ENCODE measurements at regions not wholly inside any gene's neighbourhood (a gene's known extent, or its start where the extent isn't known, plus 50 kb on each side); places are given as distances from the start of the nearest gene placed in this dataset.

DNA sequence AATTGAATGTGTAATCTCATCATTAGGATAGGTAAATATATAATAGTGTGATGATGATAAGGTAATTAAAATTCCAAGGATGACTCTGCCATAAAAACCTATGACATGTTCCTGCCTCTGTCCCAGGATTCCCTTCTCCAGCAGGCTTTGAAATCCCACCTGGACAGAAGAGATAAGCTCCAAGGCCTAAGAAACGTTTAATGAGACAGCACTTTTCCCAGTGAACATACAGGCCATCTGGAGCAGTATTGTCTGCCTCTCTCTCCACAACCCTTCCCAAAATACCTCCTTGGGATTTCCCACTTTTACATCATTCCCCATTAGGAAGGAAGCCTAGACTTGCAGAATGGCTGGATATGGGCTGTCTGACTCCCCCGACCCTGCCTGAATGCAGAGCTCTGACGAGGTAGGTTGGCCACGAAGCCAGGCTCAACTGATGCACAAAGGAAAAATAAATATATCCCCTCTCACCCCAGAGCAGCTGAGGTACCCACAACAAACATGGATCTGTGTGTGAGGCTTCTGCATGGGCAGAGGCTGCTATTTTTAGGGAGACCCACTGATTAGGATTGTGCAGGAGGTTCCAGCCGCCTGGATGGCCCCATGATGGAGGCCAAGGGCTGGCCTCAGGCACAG is 71.0 kb downstream of the TMPRSS5 start:
- Mint-ChIP-seq H3K4me1 (no peaks in the 10 kb centered on the region), H3K27ac (no peak overlapping the region), H3K9me3 (peaks cover 2% of the 10 kb centered on the region), H3K27me3 (no peaks in the 10 kb centered on the region), H3K36me3 (no peaks in the 10 kb centered on the region), H3K4me3 (no peak overlapping the region)
- no peak for DNase-seq
- CTCF ChIA-PET, result no interaction called here

DNA sequence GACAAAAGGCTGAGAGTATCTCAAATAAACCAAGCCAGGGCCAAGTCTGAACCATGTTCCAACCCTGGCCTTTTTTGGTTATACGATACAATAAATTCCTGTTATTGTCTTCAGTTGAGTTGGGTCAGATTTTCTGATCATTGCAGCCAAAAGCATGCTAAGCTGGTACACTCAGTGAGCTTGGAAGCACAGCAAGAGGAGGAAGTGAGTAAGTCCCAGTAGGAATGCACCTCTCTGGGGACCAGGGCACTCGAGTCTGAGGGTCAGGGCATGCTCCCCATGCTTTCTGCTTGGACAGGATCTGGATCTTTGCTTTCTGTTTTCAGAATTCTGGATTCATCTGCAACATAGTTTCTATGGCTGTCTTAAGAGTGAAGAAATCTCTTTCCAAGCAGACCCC is 73.1 kb downstream of the TMPRSS5 start:
- Mint-ChIP-seq H3K4me1 (no peaks in the 10 kb centered on the region), H3K4me3 (no peak overlapping the region), H3K27ac (no peak overlapping the region), H3K27me3 (no peaks in the 10 kb centered on the region), H3K9me3 (peaks cover 2% of the 10 kb centered on the region), H3K36me3 (no peaks in the 10 kb centered on the region)
- no peak for DNase-seq
- CTCF ChIA-PET, result interaction anchor here (0.7 kb wide), 1 partner anchor 183 kb away, joined by 3 read pairs; no protein-coding TSS in a partner anchor

GRCh38 chr11:113629562-113629961 is 76.5 kb downstream of the TMPRSS5 start:
- H3K9me3 Mint-ChIP-seq, result no peaks in the 10 kb centered on the region
- no peaks in the 10 kb centered on the region for H3K4me1 Mint-ChIP-seq
- no peaks in the 10 kb centered on the region for H3K36me3 Mint-ChIP-seq
- DNase-seq, result no peak
- no peak overlapping the region for H3K27ac Mint-ChIP-seq
- CTCF ChIA-PET, result interaction anchor here (0.6 kb wide), 1 partner anchor 997 kb away, joined by 3 read pairs; no protein-coding TSS in a partner anchor
- no peak overlapping the region for H3K4me3 Mint-ChIP-seq
- H3K27me3 Mint-ChIP-seq, result peaks cover 7% of the 10 kb centered on the region

DNA sequence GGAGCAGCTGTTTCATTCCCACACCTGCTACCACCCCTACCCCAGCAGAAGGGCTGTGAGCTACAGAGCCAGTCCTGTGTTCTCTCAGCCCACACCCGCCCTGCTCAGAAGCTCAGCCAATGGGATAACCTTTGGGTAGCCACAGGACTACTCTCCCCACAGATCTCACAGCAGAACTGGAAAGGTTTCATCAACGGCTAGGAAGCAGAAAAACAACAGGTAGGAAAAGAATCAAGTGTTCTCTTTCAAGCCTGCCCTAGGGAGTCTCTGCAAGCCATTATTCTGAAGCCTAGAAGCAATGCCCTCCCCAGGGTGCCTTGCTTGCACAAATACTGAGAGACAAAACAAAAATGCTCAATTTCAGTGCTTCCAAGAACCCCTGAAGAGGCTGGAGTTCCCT is 77.2 kb downstream of the TMPRSS5 start:
- Mint-ChIP-seq H3K4me1 (no peaks in the 10 kb centered on the region), H3K27me3 (peaks cover 10% of the 10 kb centered on the region), H3K36me3 (no peaks in the 10 kb centered on the region), H3K4me3 (no peak overlapping the region), H3K9me3 (no peaks in the 10 kb centered on the region), H3K27ac (no peak overlapping the region)
- CTCF ChIA-PET, result interaction anchor here (0.7 kb wide), 1 partner anchor 23 kb away, joined by 3 read pairs; no protein-coding TSS in a partner anchor
- DNase-seq, result no peak

GRCh38 chr11:113627946-113628345 is 78.2 kb downstream of the TMPRSS5 start:
- H3K9me3 Mint-ChIP-seq, result no peaks in the 10 kb centered on the region
- no peak overlapping the region for H3K4me3 Mint-ChIP-seq
- H3K4me1 Mint-ChIP-seq, result no peaks in the 10 kb centered on the region
- no peak for DNase-seq
- H3K27ac Mint-ChIP-seq, result no peak overlapping the region
- peaks cover 10% of the 10 kb centered on the region for H3K27me3 Mint-ChIP-seq
- CTCF ChIA-PET, result no interaction called here
- no peaks in the 10 kb centered on the region for H3K36me3 Mint-ChIP-seq

DNA sequence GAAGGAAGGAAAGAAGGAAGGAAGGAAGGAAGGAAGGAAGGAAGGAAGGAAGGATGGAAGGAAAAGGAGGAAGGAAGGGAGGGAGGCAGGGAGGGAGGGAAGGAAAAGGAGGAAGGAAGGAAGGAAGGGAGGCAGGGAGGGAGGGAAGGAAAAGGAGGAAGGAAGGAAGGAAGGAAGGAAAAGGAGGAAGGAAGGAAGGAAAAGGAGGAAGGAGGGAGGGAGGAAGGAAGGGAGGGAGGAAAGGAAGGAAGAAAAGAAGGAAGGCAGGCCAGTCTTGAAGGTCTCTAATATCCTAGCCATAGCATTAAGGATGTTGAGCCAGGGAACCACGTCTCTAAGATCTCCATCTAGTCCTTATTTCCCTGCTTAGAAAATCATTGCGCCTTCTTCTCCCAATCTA is 78.8 kb downstream of the TMPRSS5 start:
- H3K4me3 Mint-ChIP-seq, result no peak overlapping the region
- DNase-seq, result no peak
- no peaks in the 10 kb centered on the region for H3K9me3 Mint-ChIP-seq
- H3K36me3 Mint-ChIP-seq, result no peaks in the 10 kb centered on the region
- CTCF ChIA-PET, result no interaction called here
- H3K27ac Mint-ChIP-seq, result no peak overlapping the region
- H3K4me1 Mint-ChIP-seq, result no peaks in the 10 kb centered on the region
- H3K27me3 Mint-ChIP-seq, result peaks cover 10% of the 10 kb centered on the region

GRCh38 chr11:113626736-113627135 is 79.4 kb downstream of the TMPRSS5 start:
- peaks cover 10% of the 10 kb centered on the region for H3K27me3 Mint-ChIP-seq
- no peak for DNase-seq
- H3K27ac Mint-ChIP-seq, result no peak overlapping the region
- CTCF ChIA-PET, result no interaction called here
- no peaks in the 10 kb centered on the region for H3K9me3 Mint-ChIP-seq
- H3K36me3 Mint-ChIP-seq, result no peaks in the 10 kb centered on the region
- H3K4me1 Mint-ChIP-seq, result no peaks in the 10 kb centered on the region
- H3K4me3 Mint-ChIP-seq, result no peak overlapping the region

DNA sequence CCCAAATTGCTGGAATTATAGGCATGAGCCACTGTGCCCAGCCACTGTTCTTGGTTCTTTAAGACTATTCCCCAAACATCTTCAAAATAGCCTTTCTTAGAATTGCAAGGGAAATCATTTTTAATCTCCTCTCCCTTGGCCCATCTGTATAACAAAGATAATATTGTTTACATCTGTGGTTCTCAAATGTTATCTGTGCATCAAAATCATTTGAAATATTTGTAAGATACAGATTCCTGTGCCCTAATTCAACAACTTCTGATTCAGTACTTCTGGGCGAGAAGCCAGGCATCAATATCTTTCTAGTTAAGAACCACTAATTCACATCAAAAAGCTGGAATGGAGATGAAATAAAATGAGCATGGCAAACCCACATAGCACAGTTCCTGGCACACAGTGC is 83.0 kb downstream of the TMPRSS5 start:
- DNase-seq, result no peak
- Mint-ChIP-seq H3K4me3 (no peak overlapping the region), H3K36me3 (no peaks in the 10 kb centered on the region), H3K27ac (no peak overlapping the region), H3K27me3 (peaks cover 17% of the 10 kb centered on the region), H3K9me3 (no peaks in the 10 kb centered on the region), H3K4me1 (no peaks in the 10 kb centered on the region)
- CTCF ChIA-PET, result no interaction called here

GRCh38 chr11:113618360-113618759 is 87.7 kb downstream of the TMPRSS5 start:
- no peaks in the 10 kb centered on the region for H3K36me3 Mint-ChIP-seq
- CTCF ChIA-PET, result no interaction called here
- no peak for DNase-seq
- H3K27me3 Mint-ChIP-seq, result peaks cover 6% of the 10 kb centered on the region
- no peak overlapping the region for H3K4me3 Mint-ChIP-seq
- no peaks in the 10 kb centered on the region for H3K9me3 Mint-ChIP-seq
- no peaks in the 10 kb centered on the region for H3K4me1 Mint-ChIP-seq
- no peak overlapping the region for H3K27ac Mint-ChIP-seq

DNA sequence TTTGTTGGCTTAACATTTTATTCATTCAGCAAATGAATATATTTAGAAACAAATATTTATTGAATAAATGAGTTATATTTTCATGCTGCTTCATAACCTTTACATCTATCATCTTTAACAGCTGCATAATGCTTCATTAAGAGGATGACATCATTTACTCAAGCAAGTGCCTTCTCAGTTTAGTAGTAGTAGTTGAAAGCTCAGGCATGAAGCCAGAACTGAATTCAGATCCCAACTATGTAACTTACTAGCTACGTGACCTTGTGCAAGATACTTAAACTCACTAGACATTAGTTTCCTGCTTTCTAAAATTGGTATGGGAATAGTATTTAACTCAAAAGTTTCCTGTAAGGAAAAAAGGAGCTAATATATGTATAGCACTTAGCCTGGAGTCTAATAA is 90.3 kb downstream of the TMPRSS5 start:
- H3K36me3 Mint-ChIP-seq, result no peaks in the 10 kb centered on the region
- peaks cover 6% of the 10 kb centered on the region for H3K27me3 Mint-ChIP-seq
- no peak overlapping the region for H3K27ac Mint-ChIP-seq
- CTCF ChIA-PET, result no interaction called here
- no peak overlapping the region for H3K4me3 Mint-ChIP-seq
- H3K4me1 Mint-ChIP-seq, result no peaks in the 10 kb centered on the region
- no peaks in the 10 kb centered on the region for H3K9me3 Mint-ChIP-seq
- no peak for DNase-seq

DNA sequence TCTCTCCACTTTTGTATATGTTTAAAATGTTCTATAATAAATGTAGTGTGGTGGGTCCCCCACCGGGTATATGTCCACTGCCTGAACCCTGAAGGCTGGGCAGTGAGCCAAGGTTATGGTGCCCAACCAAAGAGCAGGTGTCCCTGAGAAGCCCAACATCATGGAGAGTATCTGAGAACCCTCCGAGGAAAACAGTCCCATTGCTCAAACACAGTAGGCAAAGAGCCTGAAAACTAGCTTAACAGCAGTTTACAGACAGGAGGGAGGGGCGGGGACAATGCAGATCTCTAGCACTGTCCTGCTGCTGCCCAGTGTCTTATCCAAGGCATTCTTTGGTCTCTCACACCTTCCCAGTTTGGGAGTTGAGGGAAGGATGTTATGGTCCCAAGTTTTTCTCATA is 91.0 kb downstream of the TMPRSS5 start:
- peaks cover 4% of the 10 kb centered on the region for H3K27me3 Mint-ChIP-seq
- H3K27ac Mint-ChIP-seq, result no peak overlapping the region
- no peaks in the 10 kb centered on the region for H3K4me1 Mint-ChIP-seq
- H3K4me3 Mint-ChIP-seq, result no peak overlapping the region
- CTCF ChIA-PET, result no interaction called here
- H3K36me3 Mint-ChIP-seq, result no peaks in the 10 kb centered on the region
- H3K9me3 Mint-ChIP-seq, result no peaks in the 10 kb centered on the region
- DNase-seq, result no peak

DNA sequence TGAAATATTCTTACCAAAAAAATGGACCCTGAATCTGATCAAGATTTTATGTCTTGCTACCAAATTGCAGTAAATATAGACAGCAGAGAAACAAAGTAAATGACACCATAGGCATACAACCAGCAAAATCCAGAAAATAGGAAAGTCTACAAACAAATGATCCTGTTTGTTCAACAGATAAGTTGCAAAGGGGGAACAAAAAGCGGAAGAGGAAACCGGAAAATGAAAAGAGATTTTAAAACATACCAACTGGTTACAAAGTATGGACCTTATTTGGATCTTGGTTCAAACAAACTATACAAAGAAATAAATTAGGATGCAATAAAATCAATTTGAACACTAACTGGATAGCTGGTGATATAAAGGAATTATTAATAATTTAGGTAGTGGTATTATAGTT is 92.0 kb downstream of the TMPRSS5 start:
- CTCF ChIA-PET, result no interaction called here
- H3K27me3 Mint-ChIP-seq, result no peaks in the 10 kb centered on the region

DNA sequence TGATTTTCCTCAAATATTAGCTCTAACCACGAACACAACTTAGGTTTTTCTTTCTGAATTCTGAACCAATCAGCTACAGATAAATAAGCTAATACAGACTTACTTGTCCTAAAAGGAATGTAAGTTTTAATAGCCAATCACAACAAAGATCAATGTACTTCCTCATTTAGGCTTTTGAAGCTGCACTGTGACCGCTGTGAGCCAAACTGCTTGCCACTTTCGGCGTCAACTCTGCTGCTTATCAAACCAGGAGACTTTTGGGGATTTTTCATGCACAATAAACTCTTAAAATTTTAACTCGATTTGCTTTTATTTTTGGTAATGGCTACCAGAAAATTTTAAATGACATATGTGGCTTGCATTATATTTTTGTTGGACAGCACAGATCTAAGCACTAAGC is 92.5 kb downstream of the TMPRSS5 start:
- H3K27me3 Mint-ChIP-seq, result no peaks in the 10 kb centered on the region
- no peaks in the 10 kb centered on the region for H3K4me1 Mint-ChIP-seq
- H3K4me3 Mint-ChIP-seq, result no peak overlapping the region
- no peaks in the 10 kb centered on the region for H3K36me3 Mint-ChIP-seq
- H3K27ac Mint-ChIP-seq, result no peak overlapping the region
- no peak for DNase-seq
- H3K9me3 Mint-ChIP-seq, result no peaks in the 10 kb centered on the region
- CTCF ChIA-PET, result no interaction called here

More for the DNA sequence above, 92.0 kb downstream of the TMPRSS5 start:
- H3K4me1 Mint-ChIP-seq, result no peaks in the 10 kb centered on the region
- no peak for DNase-seq
- no peak overlapping the region for H3K4me3 Mint-ChIP-seq
- H3K36me3 Mint-ChIP-seq, result no peaks in the 10 kb centered on the region
- no peak overlapping the region for H3K27ac Mint-ChIP-seq
- H3K9me3 Mint-ChIP-seq, result no peaks in the 10 kb centered on the region

GRCh38 chr11:113604186-113604585 is 101.9 kb downstream of the TMPRSS5 start:
- Mint-ChIP-seq H3K4me3 (no peak overlapping the region), H3K36me3 (no peaks in the 10 kb centered on the region), H3K27me3 (peaks cover 16% of the 10 kb centered on the region), H3K9me3 (peaks cover 3% of the 10 kb centered on the region), H3K27ac (no peak overlapping the region), H3K4me1 (no peaks in the 10 kb centered on the region)
- DNase-seq, result no peak
- CTCF ChIA-PET, result no interaction called here

DNA sequence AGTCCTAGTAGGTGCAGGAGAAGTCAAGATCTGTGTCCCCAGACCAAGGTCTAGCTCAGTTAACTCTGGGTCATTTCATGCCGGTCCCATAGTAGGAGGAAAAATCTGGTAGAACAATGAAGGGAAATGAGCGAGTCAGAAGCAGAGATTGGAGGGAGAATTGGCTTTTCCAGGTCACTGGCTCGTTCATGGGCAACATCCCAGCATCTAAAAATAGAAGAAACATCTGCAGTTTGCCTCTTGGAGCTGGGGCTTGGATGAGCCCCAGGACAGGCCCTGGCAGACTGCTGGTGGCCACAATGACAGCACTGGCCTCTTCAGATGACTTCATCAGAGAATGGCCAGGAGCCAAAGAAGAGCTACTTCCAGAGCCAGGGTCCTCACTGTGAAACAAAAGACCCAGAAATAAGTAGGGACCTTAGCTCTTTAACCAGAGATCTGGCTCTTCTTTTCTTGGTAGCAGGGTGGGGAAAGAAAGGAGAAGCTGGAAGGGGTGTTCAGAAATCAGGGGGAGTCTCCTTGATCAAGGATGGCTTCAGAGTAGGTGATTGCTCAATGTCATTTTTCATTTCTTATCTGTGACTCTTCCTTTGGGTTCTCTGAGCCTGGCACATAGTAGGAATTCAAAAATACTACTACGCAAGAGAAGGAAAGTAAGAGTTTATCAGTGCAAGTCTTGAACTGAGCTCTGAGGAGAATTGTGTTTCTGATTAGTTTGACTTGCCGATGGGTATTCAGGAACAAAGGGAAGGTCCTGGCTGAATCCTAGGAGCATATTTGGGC is 102.6 kb downstream of the TMPRSS5 start:
- Mint-ChIP-seq H3K9me3 (peaks cover 3% of the 10 kb centered on the region), H3K4me1 (no peaks in the 10 kb centered on the region), H3K27ac (no peak overlapping the region), H3K27me3 (peaks cover 16% of the 10 kb centered on the region), H3K4me3 (no peak overlapping the region), H3K36me3 (no peaks in the 10 kb centered on the region)
- CTCF ChIA-PET, result no interaction called here
- no peak for DNase-seq
